Hepatocyte (in vitro differentiated cells): ENCODE measurements at regions not wholly inside any gene's neighbourhood (a gene's known extent, or its start where the extent isn't known, plus 50 kb on each side); places are given as distances from the start of the nearest gene placed in this dataset.

Experiments used
- CTCF ChIP-seq: fragments of 200-600 bp; sonication (generic); IDR thresholded peaks from 2 replicates; pipeline ENCODE4 v1.5.1; 2016; ENCODE audit warnings: antibody characterized with exemption, mild to moderate bottlenecking; ENCODE audit not compliant: poor library complexity
- EZH2 ChIP-seq: fragments of 200-600 bp; sonication (generic); IDR thresholded peaks from 2 replicates; pipeline ENCODE4 v1.6.1; 2016; ENCODE audit warnings: antibody characterized with exemption, mild to moderate bottlenecking, borderline replicate concordance
- EZH2phosphoT487 ChIP-seq: fragments of 200-600 bp; sonication (generic); IDR thresholded peaks from one replicate; pipeline ENCODE4 v1.6.1; 2018; ENCODE audit warnings: antibody characterized with exemption, mild to moderate bottlenecking, low read depth, moderate library complexity; ENCODE audit not compliant: unreplicated experiment, severe bottlenecking

DNA sequence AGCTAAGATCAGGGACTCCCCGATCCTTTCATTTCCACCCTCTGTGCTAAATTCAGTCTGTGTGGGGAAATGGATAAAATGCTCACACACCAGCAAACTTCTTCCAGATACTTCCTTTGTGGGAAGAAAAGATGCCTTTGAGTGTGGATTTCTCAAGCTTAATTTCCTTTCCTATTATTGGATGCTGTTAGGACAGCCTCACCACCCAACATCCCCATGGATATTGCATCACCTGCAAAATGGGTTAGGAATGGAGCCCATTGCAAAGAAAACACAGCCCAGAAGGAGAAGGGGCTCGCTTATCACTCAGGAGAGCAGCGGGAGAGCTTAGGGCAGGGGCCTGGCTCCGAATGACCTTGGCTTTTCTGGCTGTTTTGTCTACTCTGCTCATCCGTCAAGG lies 272.2 kb downstream of the CDC5L start:
- TF ChIP-seq CTCF, result no peak
- no peak for TF ChIP-seq EZH2
- TF ChIP-seq EZH2phosphoT487, result no peak
